Loucy (cell line): ENCODE measurements at regions not wholly inside any gene's neighbourhood (a gene's known extent, or its start where the extent isn't known, plus 50 kb on each side); places are given as distances from the start of the nearest gene placed in this dataset.
"Not testable (repeated sequence)": the region's sequence is repeated elsewhere in the genome, so short reads cannot be mapped to it uniquely, and the experiment has no call there.

Experiments used
- CTCF ChIP-seq: fragments of 200-600 bp; sonication (generic); conservative IDR thresholded peaks from 2 replicates; pipeline ENCODE4 v1.5.1; 2014; ENCODE audit warnings: mild to moderate bottlenecking, antibody characterized with exemption, low read length
- EZH2phosphoT487 ChIP-seq: fragments of 200-600 bp; IDR thresholded peaks from 2 replicates; pipeline ENCODE4 v1.6.1; 2018; ENCODE audit warnings: antibody characterized with exemption, mild to moderate bottlenecking, moderate library complexity, borderline replicate concordance

- not testable (repeated sequence) for TF ChIP-seq CTCF, EZH2phosphoT487
Measured at GRCh38 chr3:152774230-152774629, 60.7 kb upstream of the P2RY1 start.
